ENCODE measurements at regions not wholly inside any gene's neighbourhood (a gene's known extent, or its start where the extent isn't known, plus 50 kb on each side); places are given as distances from the start of the nearest gene placed in this dataset.

GRCh38 chr16:54694651-54695050 is 236.0 kb upstream of the IRX5 start:
- no peak for TF ChIP-seq CTCF (conservative IDR thresholded peaks at IDR 0.05; ENCODE audit: control insufficient read depth, insufficient read depth, low read depth, low read length)
- H3K4me3 ChIP-seq (ENCODE audit: control insufficient read depth, low read depth, low read length): no peak overlapping the region
- peak; percentile 7 for DNase-seq (ENCODE audit: low read depth)

GRCh38 chr16:54693864-54694263 is 236.8 kb upstream of the IRX5 start:
- DNase-seq (ENCODE audit: low read depth): no peak
- no peak for TF ChIP-seq CTCF (conservative IDR thresholded peaks at IDR 0.05; ENCODE audit: control insufficient read depth, insufficient read depth, low read depth, low read length)

GRCh38 chr16:54690710-54691109 is 240.0 kb upstream of the IRX5 start:
- DNase-seq (ENCODE audit: low read depth): no peak
- no peak for TF ChIP-seq CTCF (conservative IDR thresholded peaks at IDR 0.05; ENCODE audit: control insufficient read depth, insufficient read depth, low read depth, low read length)
- no peak overlapping the region for H3K4me3 ChIP-seq (ENCODE audit: control insufficient read depth, low read depth, low read length)

More at GRCh38 chr16:54693864-54694263, 236.8 kb upstream of the IRX5 start:
- no peak overlapping the region for H3K4me3 ChIP-seq (ENCODE audit: control insufficient read depth, low read depth, low read length)

GRCh38 chr16:54690306-54690705 is 240.4 kb upstream of the IRX5 start:
- H3K4me3 ChIP-seq (ENCODE audit: control insufficient read depth, low read depth, low read length): no peak overlapping the region
- no peak for DNase-seq (ENCODE audit: low read depth)
- no peak for TF ChIP-seq CTCF (conservative IDR thresholded peaks at IDR 0.05; ENCODE audit: control insufficient read depth, insufficient read depth, low read depth, low read length)

GRCh38 chr16:54689072-54689865 is 241.4 kb upstream of the IRX5 start:
- H3K4me3 ChIP-seq (ENCODE audit: control insufficient read depth, low read depth, low read length): no peak overlapping the region
- DNase-seq (ENCODE audit: low read depth): no peak
- TF ChIP-seq CTCF (conservative IDR thresholded peaks at IDR 0.05; ENCODE audit: control insufficient read depth, insufficient read depth, low read depth, low read length): no peak

- TF ChIP-seq CTCF (conservative IDR thresholded peaks at IDR 0.05; ENCODE audit: control insufficient read depth, insufficient read depth, low read depth, low read length): no peak
- no peak for DNase-seq (ENCODE audit: low read depth)
These were observed 242.3 kb upstream of the IRX5 start for GRCh38 chr16:54688339-54688738.

More at GRCh38 chr16:54688339-54688738, 242.3 kb upstream of the IRX5 start:
- H3K4me3 ChIP-seq (ENCODE audit: control insufficient read depth, low read depth, low read length): no peak overlapping the region
